T-helper 2 cell treated with Interferon-gamma antibody and Interleukin-4, amounts not matched to agents 100 ng/mL and 5 ng/mL, for 36 hours (primary cell): ENCODE measurements at regions not wholly inside any gene's neighbourhood (a gene's known extent, or its start where the extent isn't known, plus 50 kb on each side); places are given as distances from the start of the nearest gene placed in this dataset.
"Not testable (repeated sequence)": the region's sequence is repeated elsewhere in the genome, so short reads cannot be mapped to it uniquely, and the experiment has no call there.

Experiments used
- intact Hi-C: fragments of 100-400 bp; cut with micrococcal nuclease; formaldehyde crosslinking; loops from one replicate; pipeline ENCODE4 v1.15.1; 2023

- intact Hi-C loops: not testable (repeated sequence)
Observed at GRCh38 chr4:159030297-159030696, 72.6 kb upstream of the RAPGEF2 start.

- intact Hi-C loops: no loop called here
Observed at GRCh38 chr4:159035570-159035969, 67.3 kb upstream of the RAPGEF2 start.

GRCh38 chr4:159038536-159038935, 64.3 kb upstream of the RAPGEF2 start:
- intact Hi-C loops: no loop called here

- intact Hi-C loops: loop anchor here (10.0 kb wide), 1 partner anchor 133 kb away; no protein-coding TSS in a partner anchor
Observed at GRCh38 chr4:159041054-159042034, 61.5 kb upstream of the RAPGEF2 start.

DNA sequence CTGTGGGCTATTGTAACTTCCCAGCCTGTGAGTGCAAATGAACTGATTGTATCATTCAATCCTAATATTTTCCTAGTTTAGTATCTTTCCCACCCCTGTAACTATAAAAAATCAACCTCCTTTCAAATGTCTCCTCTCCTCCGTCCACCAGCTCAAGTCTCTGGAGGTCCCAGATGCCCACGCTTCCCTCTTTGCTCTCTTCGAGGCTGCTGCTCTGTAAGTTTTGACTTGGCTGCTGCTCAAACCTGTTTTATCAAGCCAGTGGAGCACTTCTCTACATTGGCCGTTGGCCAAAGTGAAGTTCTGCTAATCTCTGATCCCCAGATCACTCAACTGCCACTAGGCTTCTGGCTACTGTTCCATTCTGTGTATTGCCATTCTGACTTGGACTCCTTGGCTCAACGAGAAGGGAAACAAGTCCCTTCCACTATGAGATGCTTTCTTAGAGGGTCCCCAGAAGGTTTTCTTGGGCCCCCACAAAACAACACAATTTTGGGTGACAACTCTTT, 60.7 kb upstream of the RAPGEF2 start:
- intact Hi-C loops: loop anchor here (10.0 kb wide), 1 partner anchor 133 kb away; no protein-coding TSS in a partner anchor

- intact Hi-C loops: loop anchor here (10.0 kb wide), 1 partner anchor 132 kb away; no protein-coding TSS in a partner anchor
Observed at GRCh38 chr4:159042868-159043267, 60.0 kb upstream of the RAPGEF2 start.

GRCh38 chr4:159043861-159044260, 59.0 kb upstream of the RAPGEF2 start:
- intact Hi-C loops: loop anchor here (10.0 kb wide), 1 partner anchor 131 kb away; no protein-coding TSS in a partner anchor

DNA sequence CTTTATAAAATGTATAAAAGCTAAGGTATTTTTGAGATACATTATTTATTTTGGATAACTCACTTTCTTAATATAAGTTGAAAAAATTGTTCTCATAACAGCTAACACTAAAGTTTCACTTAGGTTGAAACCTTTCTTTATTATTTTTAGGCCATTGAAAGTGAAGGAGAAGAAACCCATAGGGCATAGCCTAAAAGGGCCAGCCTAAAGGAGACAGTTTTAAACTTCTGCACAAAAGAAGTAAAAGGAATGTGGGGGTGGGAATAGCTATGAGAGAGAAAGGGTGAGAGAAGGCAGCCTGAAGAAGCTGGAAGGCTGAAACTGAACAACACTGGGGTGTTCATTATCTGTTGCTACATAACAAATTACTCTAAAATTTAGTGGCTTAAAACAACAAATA, 57.6 kb upstream of the RAPGEF2 start:
- intact Hi-C loops: loop anchor here (10.0 kb wide), 1 partner anchor 129 kb away; no protein-coding TSS in a partner anchor

- intact Hi-C loops: loop anchor here (1.0 to 10.0 kb wide), 4 partner anchors 31 to 374 kb away; partner anchors contain the start of genes ETFDH and RAPGEF2
Observed at GRCh38 chr4:159046683-159047082, 56.2 kb upstream of the RAPGEF2 start.

DNA sequence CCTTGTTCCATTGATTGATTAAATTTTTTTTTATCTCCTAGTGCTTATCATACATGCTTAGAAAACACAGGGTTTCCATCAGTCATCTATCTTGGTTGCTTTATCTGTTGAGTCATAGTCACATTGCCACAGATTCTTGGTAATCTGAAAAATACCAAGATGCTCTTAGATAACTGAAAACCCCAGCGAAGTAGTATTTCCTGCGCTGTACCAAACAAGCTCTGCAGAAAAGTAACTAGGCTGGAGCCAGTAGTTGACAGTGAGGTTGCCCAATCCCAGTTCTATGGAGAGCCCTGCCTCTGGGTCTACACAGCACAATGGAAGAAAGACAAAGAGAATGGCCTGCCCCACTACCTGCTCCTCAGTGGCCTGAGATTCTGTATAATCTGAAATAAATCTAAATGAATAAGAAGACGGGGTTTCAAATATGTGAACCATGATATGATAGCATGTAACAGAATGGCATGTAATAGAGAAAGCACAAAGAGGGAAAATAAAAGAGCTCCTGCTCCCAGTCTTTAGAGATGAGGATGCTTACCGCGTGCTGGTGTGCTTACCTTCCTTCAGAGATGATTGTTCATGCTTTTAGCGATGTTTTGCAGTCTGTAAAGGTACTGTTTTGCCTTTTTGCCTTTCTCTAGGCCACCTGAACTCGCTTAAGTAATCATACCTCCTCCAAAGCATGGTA, 55.3 kb upstream of the RAPGEF2 start:
- intact Hi-C loops: loop anchor here (1.0 to 10.0 kb wide), 4 partner anchors 30 to 375 kb away; partner anchors contain the start of genes ETFDH and RAPGEF2

DNA sequence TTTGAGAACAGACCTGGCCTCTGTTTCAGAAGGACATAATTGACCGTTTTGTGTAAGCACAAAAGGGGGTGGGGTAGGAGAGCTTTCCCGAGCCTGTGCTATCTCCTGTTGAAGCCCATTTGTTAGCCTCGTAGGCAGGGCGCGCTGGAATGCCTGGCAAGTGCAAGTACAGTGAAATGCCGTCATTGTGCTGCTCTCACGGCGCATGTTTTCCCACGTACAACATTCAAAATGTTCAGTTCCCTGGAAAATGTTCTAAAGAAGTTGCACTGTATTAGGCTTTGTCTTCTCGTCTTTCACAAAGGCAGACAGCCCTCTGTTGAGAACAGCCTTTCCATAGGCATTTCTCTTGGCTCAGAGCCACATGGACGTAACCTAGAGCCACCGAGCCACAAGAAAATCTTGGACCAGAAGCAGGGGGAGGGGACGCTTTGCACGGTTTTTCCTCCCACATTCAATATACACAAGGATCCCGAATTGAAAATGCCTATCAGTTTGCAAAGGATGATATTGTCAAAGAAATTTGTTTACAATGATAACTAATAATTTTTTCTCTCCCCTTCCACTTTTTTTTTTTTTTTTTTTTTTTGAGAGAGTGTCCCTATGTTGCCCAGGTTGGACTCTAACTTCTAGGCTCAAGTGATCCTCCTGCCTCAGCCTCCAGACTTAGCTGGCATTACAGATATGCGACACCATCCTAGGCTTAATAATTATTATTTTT, 54.6 kb upstream of the RAPGEF2 start:
- intact Hi-C loops: loop anchor here (10.0 kb wide), 1 partner anchor 126 kb away; no protein-coding TSS in a partner anchor

- intact Hi-C loops: loop anchor here (10.0 kb wide), 1 partner anchor 125 kb away; no protein-coding TSS in a partner anchor
Observed at GRCh38 chr4:159049780-159050375, 53.0 kb upstream of the RAPGEF2 start.

DNA sequence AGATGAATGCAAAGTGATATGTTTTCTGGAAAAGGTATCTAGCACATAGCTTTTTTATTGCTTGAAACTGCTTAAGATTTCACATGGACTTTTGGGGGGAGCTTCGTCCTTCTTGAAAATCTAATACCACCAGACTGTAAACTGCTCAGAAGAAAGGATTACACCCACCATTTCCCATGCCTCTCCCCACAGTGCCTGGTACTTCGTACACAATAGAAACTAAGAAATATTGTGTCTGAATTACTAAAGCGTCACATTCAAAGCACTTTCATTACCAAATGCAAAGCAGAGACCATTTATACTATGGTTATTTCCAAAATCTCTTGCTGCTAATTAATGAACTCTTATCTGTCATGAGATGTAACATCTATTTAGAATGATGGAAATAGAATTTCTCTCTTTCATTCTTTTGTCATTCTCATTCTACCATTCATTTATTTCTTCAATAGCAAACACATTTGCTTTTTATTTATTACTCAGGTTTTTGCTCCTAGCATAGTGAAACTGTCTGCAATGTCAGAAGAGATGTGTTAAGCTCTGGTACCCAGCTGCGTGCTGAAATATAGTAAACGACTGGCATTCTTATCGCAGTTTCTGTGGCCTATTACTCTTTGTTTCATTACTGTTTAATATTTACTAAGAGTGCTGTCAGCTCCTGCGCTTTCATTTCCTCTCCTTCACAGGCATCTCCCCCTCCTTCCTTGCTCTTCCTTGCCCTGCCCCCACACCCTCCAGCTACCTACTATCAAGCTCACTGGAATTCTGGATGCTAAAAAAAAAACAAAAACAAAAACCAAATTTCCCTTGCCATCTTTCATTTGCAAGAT, 51.4 kb upstream of the RAPGEF2 start:
- intact Hi-C loops: no loop called here

- intact Hi-C loops: no loop called here
Observed at GRCh38 chr4:159052315-159052714, 50.6 kb upstream of the RAPGEF2 start.
